ENCODE measurements at regions not wholly inside any gene's neighbourhood (a gene's known extent, or its start where the extent isn't known, plus 50 kb on each side); places are given as distances from the start of the nearest gene placed in this dataset.

GRCh38 chr2:190810981-190811587 is 69.5 kb upstream of the GLS start:
- DNase-seq, result no peak

GRCh38 chr2:190811811-190812210 is 68.8 kb upstream of the GLS start:
- DNase-seq, result no peak

GRCh38 chr2:190812506-190813294 is 67.9 kb upstream of the GLS start:
- DNase-seq, result no peak

GRCh38 chr2:190815226-190815625 is 65.4 kb upstream of the GLS start:
- no peak for DNase-seq

GRCh38 chr2:190817082-190817481 is 63.5 kb upstream of the GLS start:
- no peak for DNase-seq

GRCh38 chr2:190819840-190820301 is 60.8 kb upstream of the GLS start:
- no peak for DNase-seq

GRCh38 chr2:190820416-190820815 is 60.2 kb upstream of the GLS start:
- DNase-seq, result no peak

- DNase-seq, result no peak
Observed at GRCh38 chr2:190822043-190822442, 58.6 kb upstream of the GLS start.

GRCh38 chr2:190827720-190828119 is 52.9 kb upstream of the GLS start:
- no peak for DNase-seq

GRCh38 chr2:190829642-190830041 is 51.0 kb upstream of the GLS start:
- no peak for DNase-seq

Measured in activated CD4-positive, alpha-beta T cell treated with anti-CD3 and anti-CD28 coated beads for 48 hours (primary cell).